DMS79 (cell line): ENCODE measurements at regions not wholly inside any gene's neighbourhood (a gene's known extent, or its start where the extent isn't known, plus 50 kb on each side); places are given as distances from the start of the nearest gene placed in this dataset.

ENCODE experiments used
- DNase-seq: peaks from one replicate; lab custom pipeline; 2025; lab: John Stamatoyannopoulos, UW

- DNase-seq = no peak
Observed at GRCh38 chr11:81744336-81745116, 989.1 kb downstream of the FAM181B start.

GRCh38 chr11:81725701-81726100 is 1008.0 kb downstream of the FAM181B start:
- no peak for DNase-seq

- no peak for DNase-seq
Observed at GRCh38 chr11:81717695-81718094, 1016.0 kb downstream of the FAM181B start.

- no peak for DNase-seq
Observed at GRCh38 chr11:81707881-81708280, 1025.8 kb downstream of the FAM181B start.

GRCh38 chr11:81705283-81705682 is 1028.4 kb downstream of the FAM181B start:
- DNase-seq = no peak

GRCh38 chr11:81700076-81700475 is 1033.6 kb downstream of the FAM181B start:
- DNase-seq = no peak

DNA sequence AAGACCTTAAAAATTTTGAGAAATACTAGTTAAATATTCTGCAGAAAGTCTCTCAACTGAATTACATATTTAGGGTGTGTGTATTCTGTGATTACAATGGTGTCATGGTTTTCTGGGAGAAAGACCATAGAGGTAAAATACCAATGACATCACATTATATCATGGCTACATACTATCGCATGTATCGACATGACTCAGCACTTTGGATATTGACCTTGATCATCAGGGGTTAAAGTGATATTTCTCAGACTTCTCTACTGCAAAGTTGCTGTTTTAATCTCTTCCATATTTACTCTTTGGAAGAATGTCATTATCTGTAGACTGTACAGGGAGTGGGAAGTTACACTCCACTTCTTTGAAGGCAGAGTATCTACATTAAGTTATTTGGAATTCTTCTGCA is 1046.6 kb downstream of the FAM181B start:
- no peak for DNase-seq

DNA sequence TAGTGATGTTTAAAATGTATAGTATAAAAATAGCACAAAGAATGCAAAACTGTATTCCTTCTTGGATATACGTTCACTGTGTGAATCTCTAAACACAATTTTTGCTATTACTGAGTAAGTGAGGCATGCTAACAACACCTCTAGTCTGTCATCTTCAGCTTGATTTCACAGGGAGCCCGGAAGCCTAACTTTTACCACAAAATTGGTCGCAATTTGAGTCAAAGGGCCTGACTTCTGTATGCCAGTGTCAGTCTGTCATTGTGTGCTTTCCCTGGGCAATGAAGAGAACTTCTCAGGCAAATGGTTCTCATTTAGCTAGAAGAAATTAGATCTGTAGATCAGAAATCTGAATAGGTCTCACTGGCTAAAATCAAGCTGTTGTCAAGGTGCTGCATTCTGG is 1059.5 kb downstream of the FAM181B start:
- DNase-seq = no peak

GRCh38 chr11:81673001-81673400 is 1060.7 kb downstream of the FAM181B start:
- no peak for DNase-seq

DNA sequence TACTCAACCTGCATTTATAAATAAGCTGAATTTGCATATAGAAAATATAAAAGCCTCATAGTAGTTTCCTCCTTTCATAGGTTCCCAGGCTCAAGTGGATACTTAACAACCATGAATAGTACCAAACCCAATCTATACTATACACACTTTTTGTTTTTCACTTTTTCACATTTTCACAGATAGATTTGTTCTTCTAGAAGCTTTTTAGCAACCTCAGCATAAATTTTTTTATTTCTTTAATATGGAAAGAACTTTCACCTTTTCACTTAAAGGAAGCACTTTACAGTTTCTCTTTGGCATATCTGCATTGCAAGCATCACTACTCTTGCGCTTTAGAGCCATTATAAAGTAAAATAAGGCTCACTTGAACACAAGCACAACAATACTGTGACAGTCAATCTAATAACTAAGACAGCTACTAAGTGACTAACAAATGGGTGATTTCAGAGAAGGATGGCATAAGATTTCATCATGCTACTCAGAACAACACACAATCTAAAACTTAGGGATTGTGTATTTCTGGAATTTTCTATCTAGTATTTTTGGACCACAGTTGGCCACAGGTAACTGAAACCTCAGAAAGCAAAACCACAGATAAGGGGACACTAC is 1063.6 kb downstream of the FAM181B start:
- no peak for DNase-seq

DNA sequence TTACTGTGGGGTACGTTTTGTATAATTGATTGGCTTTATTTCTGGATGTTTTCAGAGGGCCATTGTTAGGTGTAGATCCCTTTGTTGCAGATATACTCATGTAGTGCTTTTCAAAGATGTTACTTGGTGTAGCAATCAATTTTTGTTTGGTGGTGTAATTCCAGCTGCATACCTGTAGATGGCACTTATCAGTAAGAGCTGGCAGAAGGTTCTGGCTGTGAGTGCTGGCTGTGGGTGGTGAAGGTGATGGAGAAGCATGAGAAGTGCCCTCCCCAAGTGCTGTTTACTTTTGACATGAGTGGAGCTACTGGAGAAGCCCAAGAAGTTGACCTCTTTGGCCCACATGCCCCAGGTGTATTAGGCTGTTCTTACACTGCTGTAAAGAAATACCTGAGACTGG is 1074.9 kb downstream of the FAM181B start:
- no peak for DNase-seq

DNA sequence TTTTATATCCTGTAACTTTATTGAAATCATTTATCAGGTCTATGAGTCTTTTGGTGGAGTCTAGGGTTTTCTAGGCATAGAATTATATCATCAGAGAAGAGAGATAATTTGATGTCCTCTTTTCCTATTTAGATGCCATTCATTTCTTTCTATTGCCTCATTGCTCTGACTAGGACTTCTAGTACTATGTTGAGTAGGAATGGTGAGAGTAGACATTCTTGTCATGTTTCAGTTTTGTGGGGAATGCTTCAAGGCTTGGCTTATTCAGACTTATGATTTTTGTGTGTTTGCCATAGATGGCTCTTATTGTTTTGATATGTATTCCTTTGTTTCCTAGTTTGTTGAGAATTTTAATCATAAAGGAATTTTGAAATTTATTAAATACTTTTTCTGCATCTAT is 1078.3 kb downstream of the FAM181B start:
- DNase-seq = no peak

DNA sequence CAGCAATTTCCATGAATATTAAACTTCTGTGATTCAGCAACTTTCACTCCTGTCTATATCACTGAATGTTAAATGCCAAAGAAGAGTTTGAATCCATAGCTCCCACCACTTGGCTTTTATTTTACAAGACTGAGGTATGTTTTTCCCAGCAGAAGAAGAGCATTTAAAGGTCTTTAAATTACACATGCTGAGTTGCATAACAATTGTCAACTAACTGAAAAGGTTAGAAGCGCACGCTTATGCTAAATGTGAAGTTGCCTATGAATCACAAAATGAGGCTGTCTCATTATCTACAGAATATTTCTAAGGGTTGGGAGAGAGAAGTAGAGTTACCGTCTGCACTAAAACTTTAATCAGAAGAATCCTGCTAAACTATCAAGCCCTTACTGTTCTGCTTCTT is 1086.3 kb downstream of the FAM181B start:
- no peak for DNase-seq

GRCh38 chr11:81644239-81644840 is 1089.3 kb downstream of the FAM181B start:
- no peak for DNase-seq

DNA sequence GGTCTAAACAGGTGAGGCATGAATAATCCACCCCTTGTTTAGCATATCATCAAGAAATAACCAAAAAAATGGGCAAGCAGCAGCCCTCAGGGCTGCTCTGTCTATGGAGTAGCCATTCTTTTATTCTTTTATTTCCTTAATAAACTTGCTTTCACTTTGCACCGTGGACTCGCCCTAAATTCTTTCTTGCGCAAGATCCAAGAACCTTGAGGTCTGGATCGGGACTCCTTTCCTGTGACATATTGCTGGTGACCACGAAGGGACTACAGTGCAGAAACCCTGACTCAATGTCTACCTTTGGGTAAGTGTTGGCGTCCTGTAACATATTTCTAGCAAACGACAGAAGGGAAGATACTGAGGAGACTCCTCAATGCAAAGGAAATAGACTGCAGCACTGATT is 1099.2 kb downstream of the FAM181B start:
- DNase-seq = no peak

- no peak for DNase-seq
Observed at GRCh38 chr11:81602508-81602907, 1131.2 kb downstream of the FAM181B start.

- DNase-seq = no peak
Observed at GRCh38 chr11:81596704-81597103, 1137.0 kb downstream of the FAM181B start.

- DNase-seq = no peak
Observed at GRCh38 chr11:81585390-81585933, 1148.2 kb downstream of the FAM181B start.

- no peak for DNase-seq
Observed at GRCh38 chr11:81579339-81579738, 1154.3 kb downstream of the FAM181B start.

DNA sequence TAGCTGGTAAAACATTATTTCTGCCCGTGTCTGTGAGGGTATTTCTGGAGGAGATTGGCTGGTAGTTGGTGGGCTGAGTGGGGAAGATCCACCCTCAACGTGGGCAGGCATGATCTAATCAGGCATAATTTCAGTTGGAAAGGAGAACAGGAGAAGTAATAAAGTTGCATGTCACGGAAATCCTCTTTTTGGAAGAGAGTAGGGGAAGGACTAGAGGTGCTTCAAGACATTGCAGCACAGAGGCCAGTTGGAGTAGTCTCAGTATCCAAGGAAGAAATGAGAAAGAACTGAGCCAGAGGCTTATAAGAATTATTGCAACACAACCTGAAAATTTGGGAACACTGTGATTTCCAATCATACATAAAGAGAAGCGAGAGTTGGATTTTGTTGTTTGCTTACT is 1155.1 kb downstream of the FAM181B start:
- no peak for DNase-seq

DNA sequence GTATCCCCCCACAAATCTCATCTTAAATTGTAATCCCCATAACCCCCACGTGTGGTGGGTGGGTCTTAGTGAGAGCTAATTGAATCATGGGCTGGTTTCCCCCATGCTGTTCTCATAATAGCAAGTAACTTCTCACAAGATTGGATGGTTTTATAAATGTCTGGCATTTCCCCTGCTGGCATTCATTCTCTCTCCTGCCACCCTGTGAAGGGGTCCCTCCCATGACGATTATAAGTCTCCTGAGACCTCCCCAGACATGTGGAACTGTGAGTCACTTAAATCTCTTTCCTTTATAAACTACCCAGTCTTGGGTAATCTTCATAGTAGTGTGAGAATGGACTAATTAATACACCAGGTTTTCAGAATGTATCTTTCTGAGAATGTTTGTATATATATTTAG is 1159.4 kb downstream of the FAM181B start:
- DNase-seq = no peak

DNA sequence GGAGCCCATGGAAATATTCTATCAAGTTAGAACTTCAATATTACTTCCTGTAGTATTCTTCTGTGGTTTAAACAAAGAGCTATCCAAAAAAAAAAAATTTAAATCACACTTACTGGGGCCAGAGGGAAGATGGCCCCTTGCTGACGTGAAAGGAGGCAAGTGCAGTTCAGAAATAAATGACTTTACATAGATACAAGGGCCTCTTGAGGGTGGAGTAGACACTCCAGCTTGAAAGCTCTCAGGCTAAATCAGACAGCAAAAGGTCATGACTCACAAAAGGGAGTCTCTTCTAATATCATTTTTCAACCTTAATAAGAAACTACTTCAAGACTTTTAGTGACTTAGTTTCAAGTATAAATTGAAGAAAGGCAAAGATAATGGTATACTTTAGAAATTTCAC is 1160.3 kb downstream of the FAM181B start:
- no peak for DNase-seq

GRCh38 chr11:81570669-81571068 is 1163.0 kb downstream of the FAM181B start:
- no peak for DNase-seq
